ENCODE measurements at regions not wholly inside any gene's neighbourhood (a gene's known extent, or its start where the extent isn't known, plus 50 kb on each side); places are given as distances from the start of the nearest gene placed in this dataset.

- TF ChIP-seq POLR2AphosphoS5 (IDR thresholded peaks at IDR 0.05; ENCODE audit: low read depth, low read length) (no peak), REST (IDR thresholded peaks at IDR 0.05; ENCODE audit: insufficient read depth in 1 of 2, low read depth in 2 of 2, low read length in 2 of 2) (no peak), SIN3A (IDR thresholded peaks at IDR 0.05; ENCODE audit: borderline replicate concordance, insufficient read depth, low read length) (no peak), TAF1 (IDR thresholded peaks at IDR 0.05; ENCODE audit: borderline replicate concordance, insufficient read depth, low read length) (no peak), FOXP2 (optimal IDR thresholded peaks at IDR 0.05; ENCODE audit: borderline replicate concordance, extremely low read depth, extremely low read length, insufficient read depth) (no peak)
These were observed 126.1 kb upstream of the TMC3 start for GRCh38 chr15:81500081-81500480.

All from PFSK-1 (cell line).